HG02970 (cell line): ENCODE measurements at regions not wholly inside any gene's neighbourhood (a gene's known extent, or its start where the extent isn't known, plus 50 kb on each side); places are given as distances from the start of the nearest gene placed in this dataset.
A peak's percentile ranks its signal among the peaks of the same experiment; 100 is the strongest.
"Not testable (repeated sequence)": the region's sequence is repeated elsewhere in the genome, so short reads cannot be mapped to it uniquely, and the experiment has no call there.

Source experiments
- ATAC-seq: cut with Tn5 transposase; IDR thresholded peaks from one replicate; pipeline ENCODE4 v1.9.1; 2021; ENCODE audit warnings: mild to moderate bottlenecking, moderate library complexity, moderate number of reproducible peaks; ENCODE audit not compliant: unreplicated experiment, low FRiP score

- no peak for ATAC-seq
Measured at GRCh38 chr2:7094231-7094741, 177.1 kb downstream of the RNF144A start.

GRCh38 chr2:7096726-7097352, 179.6 kb downstream of the RNF144A start:
- ATAC-seq = peak; percentile 18

GRCh38 chr2:7097353-7097895, 180.2 kb downstream of the RNF144A start:
- peak; percentile 98 for ATAC-seq

GRCh38 chr2:7098816-7099215, 181.6 kb downstream of the RNF144A start:
- no peak for ATAC-seq

GRCh38 chr2:7099687-7100086, 182.5 kb downstream of the RNF144A start:
- ATAC-seq = not testable (repeated sequence)

- no peak for ATAC-seq
Measured at GRCh38 chr2:7102826-7103225, 185.6 kb downstream of the RNF144A start.

- no peak for ATAC-seq
Measured at GRCh38 chr2:7108792-7109532, 191.8 kb downstream of the RNF144A start.

GRCh38 chr2:7109533-7109885, 192.3 kb downstream of the RNF144A start:
- no peak for ATAC-seq

GRCh38 chr2:7111626-7112025, 194.4 kb downstream of the RNF144A start:
- ATAC-seq = no peak

GRCh38 chr2:7115364-7115763, 198.2 kb downstream of the RNF144A start:
- no peak for ATAC-seq

GRCh38 chr2:7115906-7116305, 198.7 kb downstream of the RNF144A start:
- no peak for ATAC-seq

- no peak for ATAC-seq
Measured at GRCh38 chr2:7116511-7116910, 199.3 kb downstream of the RNF144A start.

GRCh38 chr2:7117076-7117475, 199.9 kb downstream of the RNF144A start:
- ATAC-seq = no peak

GRCh38 chr2:7118606-7119131, 201.5 kb downstream of the RNF144A start:
- ATAC-seq = no peak

- no peak for ATAC-seq
Measured at GRCh38 chr2:7119132-7119835, 202.1 kb downstream of the RNF144A start.

GRCh38 chr2:7121851-7122250, 204.6 kb downstream of the RNF144A start:
- no peak for ATAC-seq

GRCh38 chr2:7127156-7127555, 209.9 kb downstream of the RNF144A start:
- no peak for ATAC-seq

- ATAC-seq = no peak
Measured at GRCh38 chr2:7127687-7128086, 210.5 kb downstream of the RNF144A start.

- no peak for ATAC-seq
Measured at GRCh38 chr2:7131261-7131660, 214.0 kb downstream of the RNF144A start.

GRCh38 chr2:7132753-7133152, 215.5 kb downstream of the RNF144A start:
- no peak for ATAC-seq

GRCh38 chr2:7133521-7133920, 216.3 kb downstream of the RNF144A start:
- ATAC-seq = no peak
